GM19239 (cell line): ENCODE measurements at regions not wholly inside any gene's neighbourhood (a gene's known extent, or its start where the extent isn't known, plus 50 kb on each side); places are given as distances from the start of the nearest gene placed in this dataset.

Experiments used
- DNase-seq: peaks from one replicate; pipeline ENCODE4 v3.0.0; 2011; ENCODE audit warnings: low spot score; ENCODE audit not compliant: insufficient read length
- FAIRE-seq: peaks from 2 replicates; lab custom pipeline; 2011; peaks lifted over from hg19 to GRCh38; lab: Jason Lieb, UNC

- FAIRE-seq (no peak), DNase-seq (no peak)
Observed at GRCh38 chr1:58390091-58390490, 156.4 kb downstream of the OMA1 start.

- FAIRE-seq, result no peak
Observed at GRCh38 chr1:58380345-58380744, 166.2 kb downstream of the OMA1 start.

GRCh38 chr1:58367217-58367616, 179.3 kb downstream of the OMA1 start:
- no peak for FAIRE-seq
- no peak for DNase-seq

More at GRCh38 chr1:58380345-58380744, 166.2 kb downstream of the OMA1 start:
- DNase-seq, result no peak

GRCh38 chr1:58365328-58365727, 181.2 kb downstream of the OMA1 start:
- no peak for FAIRE-seq
- no peak for DNase-seq

- DNase-seq (no peak), FAIRE-seq (no peak)
Observed at GRCh38 chr1:58363585-58363984, 182.9 kb downstream of the OMA1 start.

GRCh38 chr1:58361134-58361533, 185.4 kb downstream of the OMA1 start:
- DNase-seq, result no peak
- no peak for FAIRE-seq

- DNase-seq, result no peak
Observed at GRCh38 chr1:58358346-58358745, 188.2 kb downstream of the OMA1 start.

GRCh38 chr1:58356402-58356801, 190.1 kb downstream of the OMA1 start:
- FAIRE-seq (no peak), DNase-seq (no peak)

More at GRCh38 chr1:58358346-58358745, 188.2 kb downstream of the OMA1 start:
- no peak for FAIRE-seq

- DNase-seq (no peak), FAIRE-seq (no peak)
Observed at GRCh38 chr1:58353168-58353567, 193.4 kb downstream of the OMA1 start.

GRCh38 chr1:58352476-58353092, 193.9 kb downstream of the OMA1 start:
- FAIRE-seq (no peak), DNase-seq (no peak)

- FAIRE-seq (no peak), DNase-seq (no peak)
Observed at GRCh38 chr1:58346036-58346355, 200.5 kb downstream of the OMA1 start.

- DNase-seq (no peak), FAIRE-seq (no peak)
Observed at GRCh38 chr1:58345215-58346035, 201.1 kb downstream of the OMA1 start.

- FAIRE-seq, result no peak
- DNase-seq, result no peak
Observed at GRCh38 chr1:58340185-58340584, 206.3 kb downstream of the OMA1 start.

- DNase-seq, result no peak
- FAIRE-seq, result no peak
Observed at GRCh38 chr1:58338081-58338480, 208.4 kb downstream of the OMA1 start.

GRCh38 chr1:58333511-58333910, 213.0 kb downstream of the OMA1 start:
- no peak for FAIRE-seq

GRCh38 chr1:58331156-58331555, 215.4 kb downstream of the OMA1 start:
- FAIRE-seq, result no peak

More at GRCh38 chr1:58333511-58333910, 213.0 kb downstream of the OMA1 start:
- no peak for DNase-seq

GRCh38 chr1:58325866-58326265, 220.7 kb downstream of the OMA1 start:
- no peak for DNase-seq
- FAIRE-seq, result no peak

More at GRCh38 chr1:58331156-58331555, 215.4 kb downstream of the OMA1 start:
- no peak for DNase-seq

GRCh38 chr1:58324558-58324957, 222.0 kb downstream of the OMA1 start:
- FAIRE-seq (no peak), DNase-seq (no peak)

- FAIRE-seq, result no peak
- no peak for DNase-seq
Observed at GRCh38 chr1:58318157-58319005, 228.1 kb downstream of the OMA1 start.

- FAIRE-seq, result no peak
Observed at GRCh38 chr1:58317694-58318093, 228.8 kb downstream of the OMA1 start.

GRCh38 chr1:58317086-58317485, 229.4 kb downstream of the OMA1 start:
- no peak for FAIRE-seq

More at GRCh38 chr1:58317694-58318093, 228.8 kb downstream of the OMA1 start:
- DNase-seq, result no peak

More at GRCh38 chr1:58317086-58317485, 229.4 kb downstream of the OMA1 start:
- no peak for DNase-seq
